Vagina (tissue), 2 donors: ENCODE measurements at regions not wholly inside any gene's neighbourhood (a gene's known extent, or its start where the extent isn't known, plus 50 kb on each side); places are given as distances from the start of the nearest gene placed in this dataset.

Experiments used
- CTCF ChIP-seq, 3 experiments: fragments of 450-650 bp in 2 of 3; fragments of 200-600 bp in 1 of 3; sonication (generic) in 1 of 3; IDR thresholded peaks; one replicate each; pipeline ENCODE4 v1.5.1; 2017 to 2019; ENCODE audit warnings: antibody characterized with exemption in 3 of 3, mild to moderate bottlenecking in 2 of 3, moderate library complexity in 2 of 3
- POLR2A ChIP-seq, 2 donors: fragments of 450-650 bp; IDR thresholded peaks; one replicate each; pipeline ENCODE4 v1.6.1; 2017; ENCODE audit warnings: antibody characterized with exemption in 2 of 2, mild to moderate bottlenecking in 2 of 2, moderate library complexity in 2 of 2
- POLR2AphosphoS5 ChIP-seq, 2 donors: sonication (generic); formaldehyde crosslinking; IDR thresholded peaks; one replicate each; pipeline ENCODE4 v1.9.0; 2017; ENCODE audit warnings: antibody characterized with exemption in 2 of 2, mild to moderate bottlenecking in 2 of 2, low read depth in 1 of 2; ENCODE audit not compliant: insufficient read depth in 1 of 2

- TF ChIP-seq CTCF (IDR thresholded peaks at IDR 0.05), result no peak
- no peak for TF ChIP-seq POLR2A (IDR thresholded peaks at IDR 0.05)
- no peak for TF ChIP-seq POLR2AphosphoS5 (IDR thresholded peaks at IDR 0.05; ENCODE audit: insufficient read depth in 1 of 2, low read depth in 1 of 2)
Observed at GRCh38 chr4:123941306-123941705, 544.7 kb downstream of the SPRY1 start.
